PFSK-1 (cell line): ENCODE measurements at regions not wholly inside any gene's neighbourhood (a gene's known extent, or its start where the extent isn't known, plus 50 kb on each side); places are given as distances from the start of the nearest gene placed in this dataset.
A peak's percentile ranks its signal among the peaks of the same experiment; 100 is the strongest.

ENCODE experiments used
- FOXP2 ChIP-seq: optimal IDR thresholded peaks from 2 replicates; pipeline ENCODE3; 2011; ENCODE audit warnings: borderline replicate concordance, control low read depth, inconsistent platforms; ENCODE audit not compliant: insufficient read depth; ENCODE audit errors: extremely low read length, extremely low read depth
- POLR2AphosphoS5 ChIP-seq: IDR thresholded peaks from 2 replicates; pipeline ENCODE4 v1.6.1; 2012; ENCODE audit warnings: low read depth, mild to moderate bottlenecking, control low read depth, low read length, moderate library complexity
- REST ChIP-seq, 2 experiments: IDR thresholded peaks; 2 replicates each; pipeline versions ENCODE4 v1.6.1 to v1.8.0; 2011 to 2012; ENCODE audit warnings: low read depth in 2 of 2, low read length in 2 of 2, control low read depth in 1 of 2, inconsistent platforms in 1 of 2, mild to moderate bottlenecking in 1 of 2, moderate library complexity in 1 of 2; ENCODE audit not compliant: insufficient read depth in 1 of 2
- SIN3A ChIP-seq: IDR thresholded peaks from 2 replicates; pipeline ENCODE4 v1.6.1; 2012; ENCODE audit warnings: mild to moderate bottlenecking, low read length, moderate library complexity, borderline replicate concordance; ENCODE audit not compliant: insufficient read depth
- TAF1 ChIP-seq: IDR thresholded peaks from 2 replicates; pipeline ENCODE4 v1.6.1; 2012; ENCODE audit warnings: low read length, control low read depth, borderline replicate concordance; ENCODE audit not compliant: insufficient read depth

GRCh38 chr4:104411502-104411901, 83.2 kb downstream of the CXXC4 start:
- TF ChIP-seq POLR2AphosphoS5 (no peak), TAF1 (no peak), REST (IDR thresholded peaks at IDR 0.05; ENCODE audit: insufficient read depth in 1 of 2, low read depth in 2 of 2, low read length in 2 of 2) (no peak), FOXP2 (peak; percentile 36), SIN3A (no peak)
